Activated CD4-positive, CD25-positive, alpha-beta regulatory T cell treated with anti-CD3 and anti-CD28 coated beads, Interleukin-2, amount 50 U/mL, for 24 hours (primary cell): ENCODE measurements at regions not wholly inside any gene's neighbourhood (a gene's known extent, or its start where the extent isn't known, plus 50 kb on each side); places are given as distances from the start of the nearest gene placed in this dataset.

Source experiments
- ATAC-seq, 2 donors: fragments of 150-1000 bp; cut with Tn5 transposase; one replicate each; pipeline ENCODE4 v1.10.0; 2021; ENCODE audit warnings: mild to moderate bottlenecking in 1 of 2, moderate library complexity in 1 of 2

DNA sequence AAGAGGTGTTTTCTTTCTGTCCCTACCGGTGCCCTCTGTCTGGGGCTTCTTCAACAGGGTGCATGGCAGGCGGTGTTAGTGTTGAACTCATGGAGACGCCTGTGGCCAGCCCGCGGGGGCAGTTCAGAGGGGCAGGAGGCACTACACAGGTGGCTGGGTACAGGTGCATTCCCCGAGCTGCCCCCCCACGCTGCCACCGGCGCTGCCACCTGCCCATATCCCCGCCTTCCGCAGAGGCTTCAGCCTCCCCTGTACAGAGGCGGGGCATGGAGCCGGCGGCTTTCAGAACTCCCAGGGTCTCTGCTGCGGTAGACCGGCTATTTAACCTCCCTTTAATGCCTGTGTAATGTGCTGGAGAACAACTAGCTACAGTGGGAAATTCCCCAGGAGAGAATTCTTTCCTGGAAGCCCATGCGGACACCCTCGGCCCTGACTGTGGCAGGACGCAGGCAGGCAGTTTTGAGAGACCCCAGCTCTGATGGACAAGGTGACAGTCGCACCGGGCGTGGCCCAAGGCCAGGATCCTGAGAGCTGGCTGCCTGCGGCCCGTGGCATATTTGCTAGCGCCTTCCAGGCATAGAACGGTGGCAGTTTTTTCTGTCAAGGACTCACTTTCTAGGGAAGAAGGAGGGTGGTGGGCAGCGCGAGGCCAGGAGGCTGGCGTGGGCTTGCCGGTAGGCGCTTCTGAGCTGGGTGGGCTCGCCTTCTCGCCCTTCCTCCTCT lies 53.7 kb upstream of the ZNF32 start:
- ATAC-seq, result no peak

DNA sequence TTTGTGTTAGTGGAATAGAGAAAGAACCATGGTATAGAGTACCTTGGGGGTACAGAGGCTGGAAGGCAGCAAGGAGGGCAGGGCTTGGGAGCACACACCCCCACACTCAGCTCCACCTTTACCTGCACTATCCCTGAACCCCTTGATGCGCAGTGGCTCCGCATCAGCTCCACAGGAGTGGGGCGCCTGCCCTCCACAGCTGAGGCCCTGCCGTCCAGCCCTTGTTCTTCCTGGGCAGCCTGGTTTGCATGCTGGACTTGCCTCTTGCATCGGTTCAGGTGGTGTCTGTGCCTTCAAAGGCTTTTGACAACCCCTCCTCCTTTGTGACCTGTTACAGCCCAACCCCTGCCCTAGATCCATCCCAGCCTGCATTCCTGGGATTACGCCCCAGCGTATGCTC lies 52.6 kb upstream of the ZNF32 start:
- ATAC-seq, result no peak

GRCh38 chr10:43700306-43700705 lies 51.6 kb upstream of the ZNF32 start:
- ATAC-seq, result no peak

- no peak for ATAC-seq
Observed at GRCh38 chr10:43699516-43699915, 50.8 kb upstream of the ZNF32 start.
